Activated CD8-positive, alpha-beta memory T cell treated with anti-CD3 and anti-CD28 coated beads for 4 hours (primary cell): ENCODE measurements at regions not wholly inside any gene's neighbourhood (a gene's known extent, or its start where the extent isn't known, plus 50 kb on each side); places are given as distances from the start of the nearest gene placed in this dataset.

Experiments
- DNase-seq, 2 donors: peaks; one replicate each; pipeline ENCODE4 v3.0.0-alpha.2; 2020; ENCODE audit warnings: low read depth in 2 of 2

- DNase-seq = no peak
These were observed 136.8 kb downstream of the FOXD2 start for GRCh38 chr1:47574451-47575165.

GRCh38 chr1:47575855-47576757 lies 138.3 kb downstream of the FOXD2 start:
- no peak for DNase-seq

- DNase-seq = no peak
These were observed 138.9 kb downstream of the FOXD2 start for GRCh38 chr1:47576758-47577115.

- no peak for DNase-seq
These were observed 139.6 kb downstream of the FOXD2 start for GRCh38 chr1:47577303-47578025.

- no peak for DNase-seq
These were observed 140.3 kb downstream of the FOXD2 start for GRCh38 chr1:47578026-47578720.

- no peak for DNase-seq
These were observed 141.0 kb downstream of the FOXD2 start for GRCh38 chr1:47578721-47579419.

GRCh38 chr1:47579809-47580208 lies 142.0 kb downstream of the FOXD2 start:
- no peak for DNase-seq

- DNase-seq = no peak
These were observed 142.7 kb downstream of the FOXD2 start for GRCh38 chr1:47580451-47580995.

GRCh38 chr1:47582891-47583608 lies 145.2 kb downstream of the FOXD2 start:
- DNase-seq = no peak

GRCh38 chr1:47584249-47584648 lies 146.4 kb downstream of the FOXD2 start:
- no peak for DNase-seq

GRCh38 chr1:47585141-47585902 lies 147.5 kb downstream of the FOXD2 start:
- DNase-seq = no peak

- DNase-seq = no peak
These were observed 150.2 kb downstream of the FOXD2 start for GRCh38 chr1:47587891-47588582.

- no peak for DNase-seq
These were observed 152.8 kb downstream of the FOXD2 start for GRCh38 chr1:47590523-47591225.

- DNase-seq = no peak
These were observed 154.0 kb downstream of the FOXD2 start for GRCh38 chr1:47591801-47592200.

GRCh38 chr1:47592296-47593012 lies 154.6 kb downstream of the FOXD2 start:
- no peak for DNase-seq

- no peak for DNase-seq
These were observed 155.2 kb downstream of the FOXD2 start for GRCh38 chr1:47593013-47593568.

- no peak for DNase-seq
These were observed 155.9 kb downstream of the FOXD2 start for GRCh38 chr1:47593598-47594285.
